ENCODE measurements at regions not wholly inside any gene's neighbourhood (a gene's known extent, or its start where the extent isn't known, plus 50 kb on each side); places are given as distances from the start of the nearest gene placed in this dataset.

GRCh38 chr1:87969040-87969439 is 640.4 kb downstream of the LMO4 start:
- H3K4me3 ChIP-seq (ENCODE audit: low read depth, low read length): no peak overlapping the region
- DNase-seq (ENCODE audit: low read depth): no peak
- no peak for TF ChIP-seq CTCF (IDR thresholded peaks at IDR 0.05; ENCODE audit: insufficient read depth, low read depth, low read length)

GRCh38 chr1:87972811-87973210 is 644.1 kb downstream of the LMO4 start:
- TF ChIP-seq CTCF (IDR thresholded peaks at IDR 0.05; ENCODE audit: insufficient read depth, low read depth, low read length): no peak
- DNase-seq (ENCODE audit: low read depth): no peak
- H3K4me3 ChIP-seq (ENCODE audit: low read depth, low read length): no peak overlapping the region

GRCh38 chr1:87973896-87974295 is 645.2 kb downstream of the LMO4 start:
- DNase-seq (ENCODE audit: low read depth): no peak
- no peak overlapping the region for H3K4me3 ChIP-seq (ENCODE audit: low read depth, low read length)
- TF ChIP-seq CTCF (IDR thresholded peaks at IDR 0.05; ENCODE audit: insufficient read depth, low read depth, low read length): no peak

GRCh38 chr1:87976316-87976715 is 647.6 kb downstream of the LMO4 start:
- TF ChIP-seq CTCF (IDR thresholded peaks at IDR 0.05; ENCODE audit: insufficient read depth, low read depth, low read length): no peak
- no peak overlapping the region for H3K4me3 ChIP-seq (ENCODE audit: low read depth, low read length)
- DNase-seq (ENCODE audit: low read depth): no peak

- DNase-seq (ENCODE audit: low read depth): no peak
- TF ChIP-seq CTCF (IDR thresholded peaks at IDR 0.05; ENCODE audit: insufficient read depth, low read depth, low read length): no peak
These were observed 648.5 kb downstream of the LMO4 start for GRCh38 chr1:87977145-87977544.

GRCh38 chr1:87979079-87979478 is 650.4 kb downstream of the LMO4 start:
- H3K4me3 ChIP-seq (ENCODE audit: low read depth, low read length): no peak overlapping the region
- DNase-seq (ENCODE audit: low read depth): no peak
- TF ChIP-seq CTCF (IDR thresholded peaks at IDR 0.05; ENCODE audit: insufficient read depth, low read depth, low read length): no peak

More at GRCh38 chr1:87977145-87977544, 648.5 kb downstream of the LMO4 start:
- no peak overlapping the region for H3K4me3 ChIP-seq (ENCODE audit: low read depth, low read length)

- DNase-seq (ENCODE audit: low read depth): no peak
- no peak overlapping the region for H3K4me3 ChIP-seq (ENCODE audit: low read depth, low read length)
- TF ChIP-seq CTCF (IDR thresholded peaks at IDR 0.05; ENCODE audit: insufficient read depth, low read depth, low read length): no peak
These were observed 651.8 kb downstream of the LMO4 start for GRCh38 chr1:87980494-87980893.
